SK-N-SH (cell line): ENCODE measurements at regions not wholly inside any gene's neighbourhood (a gene's known extent, or its start where the extent isn't known, plus 50 kb on each side); places are given as distances from the start of the nearest gene placed in this dataset.

Experiments
- CTCF ChIA-PET: fragments of 300-600, 350-600 bp; formaldehyde crosslinking; extraction: SDS; loops from one replicate; lab custom pipeline; 2021; lab: Yijun Ruan, JAX
- POLR2A ChIA-PET: fragments of 350-600 bp; sonication (Branson Sonifier 250); formaldehyde crosslinking; extraction: SDS; loops from one replicate; lab custom pipeline; 2020; ENCODE audit warnings: antibody characterized with exemption, inconsistent platforms; lab: Yijun Ruan, JAX
- DNase-seq: peaks from one replicate; pipeline ENCODE4 v3.0.0; 2012
- H2AFZ ChIP-seq: fragments of 200-600 bp; sonication (generic); 2 replicates; pipeline ENCODE4 v1.8.1; 2016; ENCODE audit warnings: antibody characterized with exemption, mild to moderate bottlenecking, low read depth
- H3F3A ChIP-seq: fragments of 200-600 bp; sonication (generic); replicated peaks from 2 replicates; pipeline ENCODE3; 2016; ENCODE audit warnings: antibody characterized with exemption, mild to moderate bottlenecking; ENCODE audit not compliant: insufficient read depth
- H3K27ac ChIP-seq, 2 experiments: fragments of 200-500 bp in 1 of 2; fragments of 200-600 bp in 1 of 2; sonication (Bioruptor generic) in 1 of 2; sonication (generic), shearing (Covaris generic) in 1 of 2; 2 replicates each; pipeline versions ENCODE4 v1.5.1 to v1.6.1; 2014 to 2016; ENCODE audit warnings: low read depth in 2 of 2, inconsistent platforms in 1 of 2, low read length in 1 of 2, mild to moderate bottlenecking in 1 of 2, mixed read lengths in 1 of 2
- H3K27me3 ChIP-seq: fragments of 200-600 bp; sonication (generic), shearing (Covaris generic); 2 replicates; pipeline ENCODE4 v1.6.1; 2016; ENCODE audit warnings: mixed run types; ENCODE audit not compliant: insufficient read depth
- H3K36me3 ChIP-seq, 2 experiments: fragments of 200-500 bp in 1 of 2; fragments of 200-600 bp in 1 of 2; sonication (Bioruptor generic) in 1 of 2; sonication (generic) in 1 of 2; replicated peaks in 1 of 2; 2 replicates each; pipeline versions ENCODE3 to v1.5.1; 2014 to 2016; ENCODE audit warnings: low read length in 1 of 2, mild to moderate bottlenecking in 1 of 2; ENCODE audit not compliant: insufficient read depth in 2 of 2, control insufficient read depth in 1 of 2
- H3K4me1 ChIP-seq, 2 experiments: fragments of 200-500 bp in 1 of 2; fragments of 200-600 bp in 1 of 2; sonication (Bioruptor generic) in 1 of 2; sonication (generic), shearing (Covaris generic) in 1 of 2; 2 replicates each; pipeline versions ENCODE4 v1.5.1 to v1.6.1; 2014 to 2016; ENCODE audit warnings: low read depth in 1 of 2, low read length in 1 of 2, mixed run types in 1 of 2; ENCODE audit not compliant: insufficient read depth in 2 of 2, control insufficient read depth in 1 of 2
- H3K4me2 ChIP-seq: fragments of 200-600 bp; sonication (generic), shearing (Covaris generic); 2 replicates; pipeline ENCODE4 v1.6.1; 2017; ENCODE audit warnings: mixed run types
- H3K4me3 ChIP-seq, 2 experiments: fragments of 200-500 bp in 1 of 2; fragments of 200-600 bp in 1 of 2; sonication (Bioruptor generic) in 1 of 2; sonication (generic), shearing (Covaris generic) in 1 of 2; 2 replicates each; pipeline versions ENCODE4 v1.5.1 to v1.8.1; 2014 to 2016; ENCODE audit warnings: low read depth in 2 of 2, inconsistent platforms in 1 of 2, low read length in 1 of 2, mild to moderate bottlenecking in 1 of 2, mixed read lengths in 1 of 2, moderate library complexity in 1 of 2
- H3K79me2 ChIP-seq: fragments of 200-600 bp; sonication (generic); 2 replicates; pipeline ENCODE4 v1.8.1; 2017; ENCODE audit warnings: mild to moderate bottlenecking; ENCODE audit not compliant: insufficient read depth
- H3K9ac ChIP-seq: fragments of 200-600 bp; sonication (generic); 2 replicates; pipeline ENCODE4 v1.6.1; 2017; ENCODE audit warnings: mixed run types
- H3K9me2 ChIP-seq: fragments of 200-600 bp; sonication (generic); 2 replicates; pipeline ENCODE4 v1.6.1; 2017; ENCODE audit warnings: mixed run types
- H3K9me3 ChIP-seq: fragments of 200-600 bp; sonication (generic); 2 replicates; pipeline ENCODE4 v1.6.1; 2017; ENCODE audit warnings: mixed run types, mild to moderate bottlenecking, moderate library complexity
- H4K20me1 ChIP-seq: fragments of 200-600 bp; sonication (generic); 2 replicates; pipeline ENCODE4 v1.6.1; 2017; ENCODE audit warnings: mild to moderate bottlenecking, mixed run types; ENCODE audit not compliant: insufficient read depth
- CHD2 ChIP-seq: fragments of 150-350 bp; IDR thresholded peaks from 2 replicates; pipeline ENCODE4 v1.6.1; 2018; ENCODE audit warnings: low read length; ENCODE audit not compliant: partially characterized antibody
- EP300 ChIP-seq, 2 experiments: IDR thresholded peaks; 2 replicates each; pipeline versions ENCODE4 v1.4.0 to v1.6.1; 2012; ENCODE audit warnings: borderline replicate concordance in 1 of 2, low read depth in 1 of 2, low read length in 1 of 2
- EZH2phosphoT487 ChIP-seq: fragments of 200-600 bp; sonication (generic); IDR thresholded peaks from 2 replicates; pipeline ENCODE4 v1.6.1; 2017; ENCODE audit warnings: low read depth, mixed run types, mild to moderate bottlenecking, antibody characterized with exemption, moderate library complexity, borderline replicate concordance
- FOSL2 ChIP-seq: IDR thresholded peaks from 2 replicates; pipeline ENCODE4 v1.4.0; 2012; ENCODE audit warnings: low read depth, mild to moderate bottlenecking, moderate library complexity, borderline replicate concordance
- IRF3 ChIP-seq: fragments of 150-350 bp; IDR thresholded peaks from 2 replicates; pipeline ENCODE4 v1.6.1; 2016; ENCODE audit warnings: mild to moderate bottlenecking, low read depth, low read length
- JUND ChIP-seq: IDR thresholded peaks from 2 replicates; pipeline ENCODE4 v1.4.0; 2012
- NFIC ChIP-seq: IDR thresholded peaks from 2 replicates; pipeline ENCODE4 v1.4.0; 2012; ENCODE audit warnings: borderline replicate concordance
- PBX3 ChIP-seq: IDR thresholded peaks from 2 replicates; pipeline ENCODE4; 2012
- REST ChIP-seq: IDR thresholded peaks from 2 replicates; pipeline ENCODE4 v1.6.1; 2012; ENCODE audit warnings: mild to moderate bottlenecking, low read depth, low read length, moderate library complexity
- SIN3A ChIP-seq: IDR thresholded peaks from 2 replicates; pipeline ENCODE4 v1.6.1; 2012; ENCODE audit warnings: low read depth, mild to moderate bottlenecking, low read length, moderate library complexity, borderline replicate concordance
- SMC3 ChIP-seq: IDR thresholded peaks from 2 replicates; pipeline ENCODE4 v1.6.1; 2012; ENCODE audit warnings: low read depth, low read length, improper control_type of control experiment
- TAF1 ChIP-seq: IDR thresholded peaks from 2 replicates; pipeline ENCODE4 v1.6.1; 2012; ENCODE audit warnings: low read depth, mild to moderate bottlenecking, low read length, moderate library complexity, borderline replicate concordance
- WGBS: methylation state at CpG from one replicate; pipeline ENCODE4 v1.1.6; 2017; ENCODE audit warnings: low lambda C conversion rate; 5-methylcytosine and 5-hydroxymethylcytosine counted together

DNA sequence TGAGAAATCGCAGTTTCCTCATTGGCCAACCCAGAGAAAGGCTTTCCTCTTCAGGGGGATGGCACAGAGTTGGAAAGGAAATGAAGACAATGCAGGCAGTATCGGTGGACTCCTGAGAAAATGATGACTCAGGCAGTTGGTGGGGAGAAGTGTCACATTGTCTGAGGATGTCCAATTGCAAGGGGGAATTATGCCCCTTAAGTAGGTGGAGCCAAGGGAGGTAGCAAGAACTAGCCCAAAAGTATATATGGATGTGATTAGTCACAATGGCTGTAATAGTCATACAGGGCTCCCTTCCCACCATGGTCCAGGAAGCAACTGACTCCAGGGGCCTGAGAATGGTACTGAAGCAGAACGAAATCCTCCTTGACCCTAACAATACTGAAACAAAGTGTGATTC is 58.3 kb upstream of the EGFR start:
- H3K9me3 ChIP-seq = 0 out of 2 replicates have a peak, but pooled peaks cover 5% of the 10 kb centered on the region
- 70% methylated on average over 3 of the region's 3 CpGs for WGBS
- H3K27me3 ChIP-seq = no peaks in the 10 kb centered on the region
- H3K4me3 ChIP-seq = no peak overlapping the region
- peak overlapping the region in 1 of 2 experiments; percentile 45; a peak in 2 of 4 replicates for H3K27ac ChIP-seq
- POLR2A ChIA-PET = no interaction called here
- no peaks in the 10 kb centered on the region for H3K79me2 ChIP-seq
- peak; percentile 14; the same call in 1 of the 2 replicates for TF ChIP-seq FOSL2
- TF ChIP-seq JUND = no peak
- peak; percentile 12; the same call in 1 of the 2 replicates for TF ChIP-seq PBX3
- no peak for TF ChIP-seq IRF3
- TF ChIP-seq, all 33 proteins: peak for 2
- H3K4me1 ChIP-seq = peaks cover 0 to 8% of the 10 kb centered on the region in 2 experiments; a peak in 2 of 4 replicates
- no peaks in the 10 kb centered on the region for H3F3A ChIP-seq
- no peak for DNase-seq
- H3K36me3 ChIP-seq = peaks cover 0 to 3% of the 10 kb centered on the region in 2 experiments
- H4K20me1 ChIP-seq = no peaks in the 10 kb centered on the region
- H3K9ac ChIP-seq = no peak overlapping the region
- CTCF ChIA-PET = no interaction called here
- no peaks in the 10 kb centered on the region for H3K9me2 ChIP-seq
- H2AFZ ChIP-seq = peak overlapping the region; percentile 24; the same call in 1 of the 2 replicates
- H3K4me2 ChIP-seq = no peak overlapping the region

- 80% methylated on average over 6 of the region's 6 CpGs for WGBS
- CTCF ChIA-PET = interaction anchor here (0.9 to 1.4 kb wide), 2 partner anchors 293 to 448 kb away, joined by 3 to 6 read pairs; no protein-coding TSS in a partner anchor
These were observed 57.4 kb upstream of the EGFR start for GRCh38 chr7:54961391-54961790.

More at GRCh38 chr7:54961391-54961790, 57.4 kb upstream of the EGFR start:
- Histone ChIP-seq H3K9me3 (0 out of 2 replicates have a peak, but pooled peaks cover 5% of the 10 kb centered on the region), H3K79me2 (no peaks in the 10 kb centered on the region), H3F3A (no peaks in the 10 kb centered on the region), H3K9me2 (no peaks in the 10 kb centered on the region)
- DNase-seq = no peak
- POLR2A ChIA-PET = no interaction called here
- TF ChIP-seq FOSL2 = peak; percentile 20; the same call in 1 of the 2 replicates
- peak; percentile 78 for TF ChIP-seq PBX3
- peak; percentile 36 for TF ChIP-seq JUND
- TF ChIP-seq EP300 (IDR thresholded peaks at IDR 0.05; ENCODE audit: borderline replicate concordance in 1 of 2, low read depth in 1 of 2, low read length in 1 of 2) = no peak
- no peak for TF ChIP-seq EZH2phosphoT487
- TF ChIP-seq TAF1 = no peak
- no peak for TF ChIP-seq CHD2
- no peak for TF ChIP-seq NFIC
- TF ChIP-seq SIN3A = no peak
- no peak for TF ChIP-seq SMC3
- no peak for TF ChIP-seq REST
- TF ChIP-seq, all 33 proteins: peak for 3
- Histone ChIP-seq H3K4me1 (peaks cover 0 to 8% of the 10 kb centered on the region in 2 experiments; a peak in 2 of 4 replicates), H2AFZ (no peak overlapping the region), H4K20me1 (no peaks in the 10 kb centered on the region), H3K4me2 (no peak overlapping the region), H3K27ac (no peak overlapping the region), H3K36me3 (peaks cover 0 to 3% of the 10 kb centered on the region in 2 experiments), H3K4me3 (no peak overlapping the region), H3K27me3 (no peaks in the 10 kb centered on the region), H3K9ac (no peak overlapping the region)
